Testis (tissue), 2 donors: ENCODE measurements at regions not wholly inside any gene's neighbourhood (a gene's known extent, or its start where the extent isn't known, plus 50 kb on each side); places are given as distances from the start of the nearest gene placed in this dataset.

Experiments used
- DNase-seq: peaks from one replicate; pipeline ENCODE4 v3.0.0-alpha.2; 2019
- H3K27ac ChIP-seq, 2 donors: fragments of 200-600 bp; sonication (generic); one replicate each; pipeline ENCODE4 v1.5.1; 2019
- H3K27me3 ChIP-seq: fragments of 200-600 bp; sonication (generic); one replicate; pipeline ENCODE4 v1.5.1; 2019
- H3K36me3 ChIP-seq: fragments of 200-600 bp; sonication (generic); one replicate; pipeline ENCODE4 v1.5.1; 2017; ENCODE audit warnings: low read depth; ENCODE audit errors: missing control alignments
- H3K4me1 ChIP-seq: fragments of 200-600 bp; sonication (generic); one replicate; pipeline ENCODE4 v1.5.1; 2019
- H3K4me3 ChIP-seq, 2 donors: fragments of 200-600 bp; sonication (generic); one replicate each; pipeline ENCODE4 v1.5.1; 2017 to 2019
- H3K9me3 ChIP-seq: fragments of 200-600 bp; sonication (generic); one replicate; pipeline ENCODE4 v1.5.1; 2017
- POLR2A ChIP-seq: fragments of 450-650 bp; IDR thresholded peaks from one replicate; pipeline ENCODE4 v1.6.1; 2017; ENCODE audit warnings: antibody characterized with exemption, mild to moderate bottlenecking, moderate library complexity
- WGBS, 2 donors: methylation state at CpG; one replicate each; pipeline ENCODE4 v1.1.5; 2018; 5-methylcytosine and 5-hydroxymethylcytosine counted together
- intact Hi-C: fragments of 100-400 bp; cut with DNase I; formaldehyde crosslinking; loops from one replicate; pipeline ENCODE4 v1.15.1; 2023; ENCODE audit warnings: low total_unique reads
- TF ChIP-seq, protein P1 (sequence below), 3 experiments: fragments of 450-650 bp in 2 of 3; fragments of 200-600 bp in 1 of 3; sonication (generic) in 1 of 3; IDR thresholded peaks; one replicate each; pipeline ENCODE4 v1.5.1; 2016 to 2019; ENCODE audit warnings: antibody characterized with exemption in 3 of 3, mild to moderate bottlenecking in 2 of 3, moderate library complexity in 1 of 3

DNA sequence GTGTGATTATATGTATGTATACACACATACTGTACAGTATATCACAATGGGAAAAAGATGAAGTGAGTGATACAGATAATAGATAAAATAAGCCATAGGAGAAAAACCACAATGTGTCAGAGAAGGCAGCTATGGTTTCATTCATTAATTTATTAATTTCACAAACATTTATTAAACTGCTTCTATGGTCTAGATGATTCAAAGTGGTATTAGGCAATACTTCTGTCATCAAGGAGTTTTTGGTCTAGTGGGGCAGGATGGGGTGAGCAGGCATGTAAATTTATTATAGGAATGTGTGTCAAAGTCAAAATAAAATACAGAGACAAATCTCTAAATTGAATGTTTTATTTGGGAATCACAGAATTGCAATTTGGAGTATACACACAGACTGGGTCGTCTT lies 65.2 kb upstream of the ANKEF1 start:
- Histone ChIP-seq H3K36me3 (no peaks in the 10 kb centered on the region), H3K27me3 (no peaks in the 10 kb centered on the region), H3K4me3 (no peak overlapping the region), H3K9me3 (no peaks in the 10 kb centered on the region), H3K4me1 (no peaks in the 10 kb centered on the region), H3K27ac (no peak overlapping the region)
- WGBS, 2 donors: 89 to 92% methylated on average over 1 of the region's 1 CpG
- no peak for DNase-seq
- intact Hi-C loops: no loop called here
- TF ChIP-seq, protein P1, sequence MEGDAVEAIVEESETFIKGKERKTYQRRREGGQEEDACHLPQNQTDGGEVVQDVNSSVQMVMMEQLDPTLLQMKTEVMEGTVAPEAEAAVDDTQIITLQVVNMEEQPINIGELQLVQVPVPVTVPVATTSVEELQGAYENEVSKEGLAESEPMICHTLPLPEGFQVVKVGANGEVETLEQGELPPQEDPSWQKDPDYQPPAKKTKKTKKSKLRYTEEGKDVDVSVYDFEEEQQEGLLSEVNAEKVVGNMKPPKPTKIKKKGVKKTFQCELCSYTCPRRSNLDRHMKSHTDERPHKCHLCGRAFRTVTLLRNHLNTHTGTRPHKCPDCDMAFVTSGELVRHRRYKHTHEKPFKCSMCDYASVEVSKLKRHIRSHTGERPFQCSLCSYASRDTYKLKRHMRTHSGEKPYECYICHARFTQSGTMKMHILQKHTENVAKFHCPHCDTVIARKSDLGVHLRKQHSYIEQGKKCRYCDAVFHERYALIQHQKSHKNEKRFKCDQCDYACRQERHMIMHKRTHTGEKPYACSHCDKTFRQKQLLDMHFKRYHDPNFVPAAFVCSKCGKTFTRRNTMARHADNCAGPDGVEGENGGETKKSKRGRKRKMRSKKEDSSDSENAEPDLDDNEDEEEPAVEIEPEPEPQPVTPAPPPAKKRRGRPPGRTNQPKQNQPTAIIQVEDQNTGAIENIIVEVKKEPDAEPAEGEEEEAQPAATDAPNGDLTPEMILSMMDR (IDR thresholded peaks at IDR 0.05): no peak
- TF ChIP-seq POLR2A: no peak

DNA sequence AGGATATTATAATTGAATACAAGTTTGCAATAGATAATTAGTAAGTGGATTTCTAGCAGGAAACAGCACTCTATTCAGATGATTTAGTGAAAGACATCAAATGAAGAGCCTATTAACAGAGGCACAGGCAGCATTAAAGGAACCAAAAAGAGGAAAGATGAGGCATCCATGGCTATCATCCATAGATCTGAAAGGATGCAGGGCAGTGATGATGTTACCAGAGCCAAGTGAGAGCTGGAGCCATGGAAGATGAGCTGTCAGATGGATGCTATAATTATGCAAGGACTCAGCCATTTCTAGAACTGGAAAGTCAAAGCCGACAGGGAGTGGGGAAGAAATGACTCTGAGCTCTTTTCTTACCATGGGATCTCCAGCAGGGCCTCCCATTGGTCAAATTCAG lies 66.8 kb upstream of the ANKEF1 start:
- intact Hi-C loops: no loop called here
- Histone ChIP-seq H3K9me3 (no peaks in the 10 kb centered on the region), H3K36me3 (no peaks in the 10 kb centered on the region), H3K4me1 (no peaks in the 10 kb centered on the region), H3K4me3 (no peak overlapping the region), H3K27ac (no peak overlapping the region), H3K27me3 (no peaks in the 10 kb centered on the region)
- no peak for DNase-seq
- 35 to 50% methylated on average over 1 of the region's 1 CpG for WGBS, 2 donors
- TF ChIP-seq, protein P1 (IDR thresholded peaks at IDR 0.05): no peak
- TF ChIP-seq POLR2A: no peak

DNA sequence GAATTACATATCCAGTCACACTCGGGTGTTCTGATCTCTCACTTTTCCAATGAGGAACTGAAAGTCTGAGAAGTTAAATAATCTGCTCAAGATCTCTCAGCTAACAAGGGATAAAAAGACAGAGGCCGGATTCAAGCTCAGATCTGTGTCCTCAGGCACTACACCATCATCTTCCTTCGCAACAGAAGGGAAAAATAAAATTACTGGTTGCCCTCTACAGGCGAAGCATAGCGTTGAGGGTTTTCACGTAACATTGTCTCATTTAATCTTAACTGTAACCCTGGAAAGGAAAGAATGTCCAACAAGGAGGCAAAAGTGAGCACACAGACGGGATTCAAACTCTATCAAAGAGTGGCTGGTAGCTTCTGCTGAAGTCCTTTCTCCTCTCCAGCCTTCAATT lies 67.8 kb upstream of the ANKEF1 start:
- no peak overlapping the region for H3K27ac ChIP-seq
- DNase-seq: no peak
- intact Hi-C loops: no loop called here
- no peaks in the 10 kb centered on the region for H3K4me1 ChIP-seq
- TF ChIP-seq, protein P1 (IDR thresholded peaks at IDR 0.05): peak in 2 of 3 experiments; percentile 27 to 35
- TF ChIP-seq POLR2A: no peak
- no peak overlapping the region for H3K4me3 ChIP-seq
- H3K9me3 ChIP-seq: no peaks in the 10 kb centered on the region
- no peaks in the 10 kb centered on the region for H3K36me3 ChIP-seq
- no peaks in the 10 kb centered on the region for H3K27me3 ChIP-seq
- WGBS, 2 donors: 49 to 54% methylated on average over 7 of the region's 7 CpGs

DNA sequence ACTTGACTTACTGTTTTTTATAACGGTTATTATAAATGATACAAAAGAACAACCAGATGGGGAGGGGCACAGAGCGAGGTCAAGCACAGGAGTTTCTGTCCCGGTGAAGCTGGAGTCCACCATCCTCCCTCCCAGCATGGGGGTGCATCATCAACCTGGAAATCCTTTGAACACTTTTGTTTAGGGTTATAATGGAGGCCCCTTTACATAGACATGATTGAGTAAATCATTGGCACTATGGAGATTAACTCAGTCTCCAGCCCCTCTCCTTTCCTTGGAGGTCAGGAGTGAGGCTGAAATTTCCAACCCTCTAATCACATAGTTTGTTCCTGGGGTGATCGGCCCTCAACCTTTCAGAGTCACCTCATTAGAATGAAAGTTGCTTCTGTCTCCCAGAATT lies 71.8 kb upstream of the ANKEF1 start:
- H3K4me3 ChIP-seq: no peak overlapping the region
- 51 to 54% methylated on average over 4 of the region's 4 CpGs for WGBS, 2 donors

DNA sequence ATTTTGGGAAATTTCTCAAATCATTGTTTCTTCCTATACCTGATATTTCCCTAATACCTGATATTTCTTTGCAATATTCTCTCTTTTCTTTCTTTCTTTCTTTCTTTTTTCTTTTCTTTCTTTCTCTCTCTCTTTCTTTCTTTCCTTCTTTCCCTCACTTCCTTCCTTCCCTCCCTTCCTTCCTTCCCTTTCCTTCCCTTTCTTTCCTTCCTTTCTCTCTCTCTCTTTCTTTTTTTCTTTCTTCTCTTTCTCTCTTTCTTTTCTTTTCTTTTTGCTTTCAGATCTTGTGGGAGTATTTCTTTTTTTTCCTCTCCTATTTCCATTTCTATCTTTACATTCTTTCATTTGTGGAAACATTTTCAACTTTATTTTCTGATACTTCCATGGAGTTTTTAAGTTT lies 76.1 kb upstream of the ANKEF1 start:
- no peak overlapping the region for H3K27ac ChIP-seq
- TF ChIP-seq, protein P1 (IDR thresholded peaks at IDR 0.05): no peak
- no peak for TF ChIP-seq POLR2A
- intact Hi-C loops: no loop called here
- H3K9me3 ChIP-seq: no peaks in the 10 kb centered on the region
- H3K27me3 ChIP-seq: no peaks in the 10 kb centered on the region
- H3K36me3 ChIP-seq: no peaks in the 10 kb centered on the region
- H3K4me3 ChIP-seq: no peak overlapping the region
- DNase-seq: no peak
- no peaks in the 10 kb centered on the region for H3K4me1 ChIP-seq

More for the DNA sequence above, 71.8 kb upstream of the ANKEF1 start:
- no peak for DNase-seq
- TF ChIP-seq POLR2A: no peak
- TF ChIP-seq, protein P1 (IDR thresholded peaks at IDR 0.05): no peak
- Histone ChIP-seq H3K36me3 (no peaks in the 10 kb centered on the region), H3K27ac (no peak overlapping the region), H3K4me1 (no peaks in the 10 kb centered on the region), H3K9me3 (no peaks in the 10 kb centered on the region), H3K27me3 (no peaks in the 10 kb centered on the region)
- intact Hi-C loops: no loop called here
